AG04449 (cell line): ENCODE measurements at regions not wholly inside any gene's neighbourhood (a gene's known extent, or its start where the extent isn't known, plus 50 kb on each side); places are given as distances from the start of the nearest gene placed in this dataset.

ENCODE experiments used
- CTCF ChIA-PET: fragments of 350-600 bp; formaldehyde crosslinking; extraction: SDS; loops from one replicate; lab custom pipeline; 2021; ENCODE audit warnings: antibody characterized with exemption; lab: Yijun Ruan, JAX
- POLR2A ChIA-PET: fragments of 400-600, 350-600 bp; formaldehyde crosslinking; extraction: SDS; loops from one replicate; lab custom pipeline; 2020; ENCODE audit warnings: antibody characterized with exemption, inconsistent platforms; lab: Yijun Ruan, JAX
- DNase-seq: peaks from one replicate; pipeline ENCODE4 v3.0.0-alpha.2; 2010; ENCODE audit warnings: low read depth, low spot score
- H3K4me3 ChIP-seq: 2 replicates; pipeline ENCODE4 v1.5.1; 2011; ENCODE audit warnings: low read depth, mild to moderate bottlenecking, control low read depth, low read length
- TF ChIP-seq, protein P1 (sequence below): IDR thresholded peaks from one replicate; pipeline ENCODE4 v1.5.1; 2011; ENCODE audit warnings: mild to moderate bottlenecking, moderate library complexity, low read length, control low read depth, inconsistent platforms; ENCODE audit not compliant: insufficient read depth; ENCODE audit errors: missing control alignments

DNA sequence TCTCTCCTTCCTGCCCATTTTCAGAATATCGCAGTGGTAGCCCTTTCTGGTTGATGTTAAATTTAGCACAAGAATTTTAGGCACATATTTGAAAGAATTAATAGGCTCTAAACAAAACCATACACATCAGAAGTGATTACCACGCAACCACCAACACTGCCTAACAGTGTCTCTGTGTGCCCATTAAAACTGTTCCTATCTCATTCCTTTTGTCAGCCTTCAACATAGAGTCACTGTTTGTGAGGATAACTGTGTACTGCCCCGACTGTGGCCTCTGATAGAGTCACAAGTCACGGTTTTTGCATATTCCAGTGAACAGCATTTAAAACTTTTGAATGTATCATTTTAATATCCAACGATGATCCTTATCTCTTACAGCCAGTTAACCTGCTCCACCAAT, 116.8 kb upstream of the TNFAIP3 start:
- DNase-seq, result no peak
- ChIA-PET CTCF (interaction anchor here (1.4 to 1.5 kb wide), 2 partner anchors 14 to 18 kb away, joined by 3 read pairs; no protein-coding TSS in a partner anchor), POLR2A (no interaction called here)
- TF ChIP-seq, protein P1, sequence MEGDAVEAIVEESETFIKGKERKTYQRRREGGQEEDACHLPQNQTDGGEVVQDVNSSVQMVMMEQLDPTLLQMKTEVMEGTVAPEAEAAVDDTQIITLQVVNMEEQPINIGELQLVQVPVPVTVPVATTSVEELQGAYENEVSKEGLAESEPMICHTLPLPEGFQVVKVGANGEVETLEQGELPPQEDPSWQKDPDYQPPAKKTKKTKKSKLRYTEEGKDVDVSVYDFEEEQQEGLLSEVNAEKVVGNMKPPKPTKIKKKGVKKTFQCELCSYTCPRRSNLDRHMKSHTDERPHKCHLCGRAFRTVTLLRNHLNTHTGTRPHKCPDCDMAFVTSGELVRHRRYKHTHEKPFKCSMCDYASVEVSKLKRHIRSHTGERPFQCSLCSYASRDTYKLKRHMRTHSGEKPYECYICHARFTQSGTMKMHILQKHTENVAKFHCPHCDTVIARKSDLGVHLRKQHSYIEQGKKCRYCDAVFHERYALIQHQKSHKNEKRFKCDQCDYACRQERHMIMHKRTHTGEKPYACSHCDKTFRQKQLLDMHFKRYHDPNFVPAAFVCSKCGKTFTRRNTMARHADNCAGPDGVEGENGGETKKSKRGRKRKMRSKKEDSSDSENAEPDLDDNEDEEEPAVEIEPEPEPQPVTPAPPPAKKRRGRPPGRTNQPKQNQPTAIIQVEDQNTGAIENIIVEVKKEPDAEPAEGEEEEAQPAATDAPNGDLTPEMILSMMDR, result no peak
- no peak overlapping the region for H3K4me3 ChIP-seq

DNA sequence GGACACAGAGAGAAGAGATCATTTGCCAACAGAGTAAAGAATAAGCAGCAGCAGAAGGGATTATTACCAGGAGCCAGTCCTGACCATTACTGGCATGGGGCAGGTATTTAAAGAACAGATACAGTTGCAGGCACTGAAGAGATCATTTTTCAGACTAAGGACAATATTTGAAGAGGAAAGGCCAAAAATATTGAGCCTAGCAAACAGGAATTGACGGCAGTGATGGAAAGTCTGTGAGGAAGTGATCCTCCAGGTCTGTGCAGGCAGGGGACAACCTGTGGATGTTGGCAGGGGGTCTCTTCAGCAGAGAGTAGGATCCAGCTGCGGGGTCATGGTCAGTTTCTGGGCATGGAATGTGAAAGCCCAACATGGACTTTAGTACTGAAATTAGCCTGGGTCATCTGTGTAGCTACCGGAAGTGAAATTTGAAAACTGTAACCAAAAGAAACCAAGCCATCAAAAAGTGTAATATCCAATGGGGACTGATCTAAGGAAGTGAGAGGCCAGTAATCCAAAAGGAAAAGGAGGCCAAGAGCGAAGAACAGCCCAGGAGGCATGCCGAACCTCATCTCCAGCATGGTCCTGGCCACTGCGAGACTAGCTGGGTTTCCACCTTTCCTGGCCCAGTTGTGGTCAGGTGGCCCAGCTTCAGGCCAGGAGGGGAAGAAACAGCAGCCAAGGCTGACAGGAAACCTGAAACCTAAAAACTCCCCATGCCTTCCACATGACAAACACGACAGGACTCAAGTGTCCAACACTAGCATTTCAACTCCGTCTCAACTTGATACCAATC, 115.1 kb upstream of the TNFAIP3 start:
- ChIA-PET POLR2A (no interaction called here), CTCF (interaction anchor here (1.2 kb wide), 2 partner anchors 48 to 115 kb away, joined by 3 read pairs; partner anchors contain the start of gene TNFAIP3)
- DNase-seq, result no peak
- TF ChIP-seq, protein P1, result no peak
- H3K4me3 ChIP-seq, result no peak overlapping the region

DNA sequence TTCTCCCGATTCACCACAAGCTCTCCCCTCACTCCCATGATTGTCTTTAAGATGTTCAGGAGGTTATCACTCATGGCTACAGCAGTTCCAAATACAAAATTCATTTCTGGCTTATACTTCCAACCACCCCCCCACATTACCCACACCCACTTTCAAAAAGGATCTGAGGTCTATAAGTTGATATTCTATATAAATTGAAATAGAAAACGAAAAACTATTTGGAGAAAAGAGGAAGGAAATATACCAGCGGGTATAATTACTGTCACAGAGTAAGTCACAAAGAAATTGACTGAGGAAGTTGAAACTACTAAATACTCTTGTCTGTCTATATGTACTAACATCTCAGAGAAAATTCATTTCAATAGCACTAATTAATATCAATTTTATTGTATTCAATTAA, 112.7 kb upstream of the TNFAIP3 start:
- TF ChIP-seq, protein P1, result no peak
- POLR2A ChIA-PET, result no interaction called here
- no peak for DNase-seq
- CTCF ChIA-PET, result interaction anchor here (1.0 to 3.3 kb wide), 2 partner anchors 11 to 112 kb away, joined by 3 to 7 read pairs; no protein-coding TSS in a partner anchor
- H3K4me3 ChIP-seq, result no peak overlapping the region

DNA sequence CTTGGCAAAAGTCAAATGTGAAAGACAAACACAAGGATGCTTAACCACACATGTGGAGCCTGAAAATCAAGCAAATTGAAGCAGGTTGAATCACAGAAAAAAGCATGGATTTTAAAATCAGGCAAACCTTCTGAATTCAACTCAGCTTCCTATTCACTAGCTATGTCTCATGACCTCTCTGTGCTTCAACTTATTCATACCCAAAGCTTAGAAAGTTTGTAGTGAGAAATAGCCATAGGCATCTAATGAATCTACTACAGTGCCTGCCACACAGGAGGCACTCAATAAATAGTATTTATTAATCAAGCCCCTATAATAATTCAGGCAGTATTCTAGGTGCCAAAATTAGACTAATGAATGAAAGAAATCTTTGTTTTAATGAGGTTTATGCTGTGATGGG, 112.2 kb upstream of the TNFAIP3 start:
- TF ChIP-seq, protein P1, result no peak
- no peak for DNase-seq
- CTCF ChIA-PET, result interaction anchor here (1.0 to 3.3 kb wide), 2 partner anchors 10 to 112 kb away, joined by 3 to 7 read pairs; no protein-coding TSS in a partner anchor
- POLR2A ChIA-PET, result no interaction called here
- no peak overlapping the region for H3K4me3 ChIP-seq

DNA sequence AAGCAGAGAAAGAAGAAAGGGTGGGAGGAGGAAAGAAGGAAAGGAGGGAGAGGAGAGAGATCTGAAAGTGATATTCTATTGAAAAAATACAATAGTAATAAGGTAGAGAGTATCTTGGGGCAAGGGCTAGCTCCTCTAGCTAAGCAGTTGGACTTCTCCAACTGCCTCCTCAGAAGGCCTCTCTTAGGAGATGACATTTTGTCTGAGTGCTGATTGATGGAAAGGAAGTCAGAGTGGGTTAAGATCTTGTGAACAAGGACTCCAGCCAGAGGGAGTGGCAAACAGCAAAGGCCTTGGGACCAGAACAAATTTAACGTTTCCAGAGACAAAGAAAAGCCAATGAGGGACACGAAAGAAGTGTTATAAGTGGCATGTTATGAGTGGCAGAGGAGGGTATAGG, 111.8 kb upstream of the TNFAIP3 start:
- POLR2A ChIA-PET, result no interaction called here
- no peak for DNase-seq
- TF ChIP-seq, protein P1, result no peak
- CTCF ChIA-PET, result interaction anchor here (1.0 to 3.3 kb wide), 2 partner anchors 10 to 111 kb away, joined by 3 to 7 read pairs; no protein-coding TSS in a partner anchor
- H3K4me3 ChIP-seq, result no peak overlapping the region

DNA sequence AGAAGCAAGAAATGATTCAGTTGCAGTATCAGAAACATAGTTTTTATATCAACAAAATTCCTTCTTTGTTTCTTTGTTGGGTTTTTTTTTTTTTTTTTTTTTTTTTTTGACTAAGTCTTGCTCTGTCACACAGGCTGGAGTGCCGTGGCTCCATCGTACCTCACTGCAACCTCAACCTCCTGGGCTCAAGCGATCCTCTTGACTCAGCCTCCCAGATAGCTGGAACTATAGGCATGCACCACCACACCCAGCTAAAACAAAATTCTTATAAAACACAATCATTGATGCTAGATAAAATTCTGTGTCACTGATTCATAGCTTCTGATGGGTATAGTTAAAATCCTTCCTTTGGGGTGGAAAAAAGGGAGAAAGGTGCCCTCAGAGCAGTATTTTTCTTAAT, 110.3 kb upstream of the TNFAIP3 start:
- CTCF ChIA-PET, result interaction anchor here (1.8 to 3.3 kb wide), 2 partner anchors 9 to 188 kb away, joined by 6 to 7 read pairs; no protein-coding TSS in a partner anchor
- no peak overlapping the region for H3K4me3 ChIP-seq
- POLR2A ChIA-PET, result no interaction called here
- TF ChIP-seq, protein P1, result no peak
- no peak for DNase-seq
